ENCODE measurements at regions not wholly inside any gene's neighbourhood (a gene's known extent, or its start where the extent isn't known, plus 50 kb on each side); places are given as distances from the start of the nearest gene placed in this dataset.

GRCh38 chr7:13541326-13541725 lies 448.1 kb downstream of the ETV1 start:
- TF ChIP-seq CTCF (IDR thresholded peaks at IDR 0.05; ENCODE audit: insufficient read depth, low read length) (no peak), GABPA (IDR thresholded peaks at IDR 0.05; ENCODE audit: low read depth) (no peak), REST (IDR thresholded peaks at IDR 0.05; ENCODE audit: insufficient replicate concordance, low read depth) (no peak)
